ENCODE measurements at regions not wholly inside any gene's neighbourhood (a gene's known extent, or its start where the extent isn't known, plus 50 kb on each side); places are given as distances from the start of the nearest gene placed in this dataset.

- TF ChIP-seq CTCF (IDR thresholded peaks at IDR 0.05), result no peak
- Histone ChIP-seq H3K27ac (ENCODE audit: low read depth in 1 of 2, low read length in 2 of 2) (no peak overlapping the region), H3K36me3 (replicated peaks in 1 of 2; ENCODE audit: control insufficient read depth in 1 of 2, insufficient read depth in 2 of 2, low read length in 2 of 2) (no peaks in the 10 kb centered on the region), H3K4me2 (replicated peaks; ENCODE audit: extremely low read depth, low read length, poor library complexity, severe bottlenecking) (no peak overlapping the region), H2AFZ (ENCODE audit: insufficient read depth, low read depth, low read length, poor library complexity, severe bottlenecking) (no peak overlapping the region), H3K4me1 (ENCODE audit: control insufficient read depth in 1 of 2, insufficient read depth in 2 of 2, low read length in 2 of 2) (no peaks in the 10 kb centered on the region), H4K20me1 (ENCODE audit: insufficient read depth, low read length) (no peaks in the 10 kb centered on the region), H3K9me3 (replicated peaks in 1 of 2; ENCODE audit: control insufficient read depth in 1 of 2, insufficient read depth in 1 of 2, low read length in 2 of 2) (peaks cover 4 to 9% of the 10 kb centered on the region in 2 donors), H3K4me3 (replicated peaks in 1 of 3; ENCODE audit: low read depth in 2 of 3, low read length in 3 of 3) (no peak overlapping the region), H3K27me3 (ENCODE audit: control insufficient read depth in 2 of 2, insufficient read depth in 2 of 2, low read length in 2 of 2) (no peaks in the 10 kb centered on the region), H3K79me2 (ENCODE audit: insufficient read depth, low read length) (no peaks in the 10 kb centered on the region), H3K9ac (ENCODE audit: insufficient read depth, low read length, poor library complexity, severe bottlenecking) (no peak overlapping the region)
- Mint-ChIP-seq H3K36me3 (no peaks in the 10 kb centered on the region), H3K27ac (no peak overlapping the region), H3K9me3 (peaks cover 5 to 20% (median 13%) of the 10 kb centered on the region in 7 donors), H3K27me3 (ENCODE audit: low read depth in 3 of 3) (peaks cover 0 to 1% (median 0%) of the 10 kb centered on the region in 3 donors), H3K4me3 (no peak overlapping the region), H3K4me1 (no peaks in the 10 kb centered on the region)
- WGBS (ENCODE audit: insufficient coverage), result no CpG with 5 or more reads among the region's 1 CpG
- DNase-seq, result no peak
- intact Hi-C loops (cut with micrococcal nuclease), result no loop called here
Measured at GRCh38 chr1:80401757-80402156, 1395.2 kb upstream of the ADGRL4 start.

- WGBS (ENCODE audit: insufficient coverage), result no CpG with 5 or more reads among the region's 3 CpGs
- H3K4me3 ChIP-seq (replicated peaks in 1 of 3; ENCODE audit: low read depth in 2 of 3, low read length in 3 of 3), result no peak overlapping the region
- H3K4me2 ChIP-seq (replicated peaks; ENCODE audit: extremely low read depth, low read length, poor library complexity, severe bottlenecking), result no peak overlapping the region
- intact Hi-C loops (cut with micrococcal nuclease), result no loop called here
- Mint-ChIP-seq H3K27ac (no peak overlapping the region), H3K4me3 (no peak overlapping the region), H3K36me3 (no peaks in the 10 kb centered on the region), H3K27me3 (ENCODE audit: low read depth in 3 of 3) (no peaks in the 10 kb centered on the region), H3K9me3 (peaks cover 0 to 8% (median under 1%) of the 10 kb centered on the region in 7 donors), H3K4me1 (no peaks in the 10 kb centered on the region)
- H3K9ac ChIP-seq (ENCODE audit: insufficient read depth, low read length, poor library complexity, severe bottlenecking), result no peak overlapping the region
- peaks cover 3 to 4% of the 10 kb centered on the region in 2 donors for H3K9me3 ChIP-seq (replicated peaks in 1 of 2; ENCODE audit: control insufficient read depth in 1 of 2, insufficient read depth in 1 of 2, low read length in 2 of 2)
- H3K36me3 ChIP-seq (replicated peaks in 1 of 2; ENCODE audit: control insufficient read depth in 1 of 2, insufficient read depth in 2 of 2, low read length in 2 of 2), result no peaks in the 10 kb centered on the region
- no peaks in the 10 kb centered on the region for H4K20me1 ChIP-seq (ENCODE audit: insufficient read depth, low read length)
- H3K79me2 ChIP-seq (ENCODE audit: insufficient read depth, low read length), result no peaks in the 10 kb centered on the region
- no peaks in the 10 kb centered on the region for H3K4me1 ChIP-seq (ENCODE audit: control insufficient read depth in 1 of 2, insufficient read depth in 2 of 2, low read length in 2 of 2)
- no peaks in the 10 kb centered on the region for H3K27me3 ChIP-seq (ENCODE audit: control insufficient read depth in 2 of 2, insufficient read depth in 2 of 2, low read length in 2 of 2)
- DNase-seq, result no peak
- no peak overlapping the region for H2AFZ ChIP-seq (ENCODE audit: insufficient read depth, low read depth, low read length, poor library complexity, severe bottlenecking)
- TF ChIP-seq CTCF (IDR thresholded peaks at IDR 0.05), result no peak
- H3K27ac ChIP-seq (ENCODE audit: low read depth in 1 of 2, low read length in 2 of 2), result no peak overlapping the region
Measured at GRCh38 chr1:80392529-80392928, 1386.0 kb upstream of the ADGRL4 start.
